ENCODE measurements at regions not wholly inside any gene's neighbourhood (a gene's known extent, or its start where the extent isn't known, plus 50 kb on each side); places are given as distances from the start of the nearest gene placed in this dataset.
A peak's percentile ranks its signal among the peaks of the same experiment; 100 is the strongest.

DNA sequence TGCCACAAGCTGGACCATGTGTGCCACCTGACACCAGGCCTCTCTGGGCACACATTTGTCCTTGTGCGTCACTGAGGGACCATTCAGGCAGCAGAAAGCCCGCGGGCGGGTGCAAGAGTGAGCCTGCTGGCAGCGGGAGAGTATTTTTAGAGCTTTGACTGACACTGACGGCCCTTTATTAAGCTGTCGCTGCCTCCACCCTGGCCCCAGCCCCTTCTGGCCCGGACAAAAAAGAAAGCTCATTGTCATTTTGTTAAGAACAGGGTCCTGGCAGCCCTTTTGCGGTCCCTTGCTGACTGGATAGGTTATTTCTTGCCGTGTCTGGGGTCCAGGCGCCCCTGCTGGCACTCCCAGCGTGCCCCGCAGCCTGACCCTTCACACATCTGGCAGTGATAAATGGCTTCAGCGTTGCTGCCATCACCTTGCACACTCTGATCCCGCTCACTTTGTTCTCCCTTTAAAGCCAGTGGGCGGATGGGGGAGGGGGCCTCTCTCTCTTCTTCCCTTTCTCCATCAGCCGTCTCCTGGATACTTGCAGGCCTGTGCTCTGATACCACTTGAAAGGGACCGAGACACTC, 78.4 kb upstream of the NKD1 start:
- Histone ChIP-seq H3K36me3 (ENCODE audit: control insufficient read depth in 2 of 2, insufficient read depth in 2 of 2, low read length in 2 of 2) (no peaks in the 10 kb centered on the region), H3K27ac (ENCODE audit: low read length) (no peak overlapping the region), H3K27me3 (ENCODE audit: control insufficient read depth in 1 of 2, insufficient read depth in 2 of 2, low read length in 2 of 2) (peaks cover 0 to 3% of the 10 kb centered on the region in 2 donors), H3K9me3 (ENCODE audit: control insufficient read depth in 2 of 2, low read length in 2 of 2) (peaks cover 0 to 2% of the 10 kb centered on the region in 2 donors), H3K4me1 (ENCODE audit: control insufficient read depth, insufficient read depth, low read length) (peaks cover 11% of the 10 kb centered on the region), H3K9ac (ENCODE audit: low read length in 2 of 2) (no peak overlapping the region), H3K4me3 (ENCODE audit: low read length in 2 of 2) (no peak overlapping the region)

DNA sequence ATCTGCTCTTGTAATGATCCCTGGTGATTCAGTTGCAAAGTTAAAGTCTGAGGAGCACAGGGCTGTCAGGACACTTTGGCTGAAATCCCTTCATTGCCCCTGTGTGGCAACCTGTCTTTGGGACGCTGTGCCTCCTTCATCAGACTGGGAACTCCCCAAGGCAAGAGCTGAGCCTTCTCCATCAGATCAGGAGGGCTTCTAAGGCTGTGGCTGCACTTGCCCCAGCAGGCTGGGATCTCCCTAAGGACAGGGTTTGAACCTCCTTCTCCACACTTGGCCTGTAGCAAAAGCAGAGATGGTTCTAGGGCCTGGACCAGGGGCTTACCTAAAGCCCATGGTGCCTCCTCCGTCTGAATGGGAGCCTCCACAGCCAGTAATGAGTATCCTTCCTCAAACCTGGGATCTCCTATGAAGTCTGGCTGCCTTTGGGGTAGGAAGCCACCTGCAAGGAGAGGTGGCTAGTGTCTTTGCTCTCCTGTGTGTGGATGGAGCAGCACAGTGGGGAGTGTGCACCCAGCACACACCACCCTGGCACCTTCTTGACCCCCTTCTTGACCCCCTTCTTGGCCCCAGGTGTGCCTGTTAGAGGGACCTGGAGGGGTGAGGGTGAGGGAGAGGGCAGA, 79.0 kb upstream of the NKD1 start:
- Histone ChIP-seq H3K27ac (ENCODE audit: low read length) (no peak overlapping the region), H3K36me3 (ENCODE audit: control insufficient read depth in 2 of 2, insufficient read depth in 2 of 2, low read length in 2 of 2) (no peaks in the 10 kb centered on the region), H3K9me3 (ENCODE audit: control insufficient read depth in 2 of 2, low read length in 2 of 2) (peaks cover 0 to 2% of the 10 kb centered on the region in 2 donors), H3K4me1 (ENCODE audit: control insufficient read depth, insufficient read depth, low read length) (peaks cover 11% of the 10 kb centered on the region), H3K9ac (ENCODE audit: low read length in 2 of 2) (no peak overlapping the region), H3K4me3 (ENCODE audit: low read length in 2 of 2) (no peak overlapping the region), H3K27me3 (ENCODE audit: control insufficient read depth in 1 of 2, insufficient read depth in 2 of 2, low read length in 2 of 2) (peaks cover 0 to 3% of the 10 kb centered on the region in 2 donors)

- Histone ChIP-seq H3K4me3 (ENCODE audit: low read length in 2 of 2) (peak overlapping the region in 1 of 2 donors; percentile 26), H3K9ac (ENCODE audit: low read length in 2 of 2) (no peak overlapping the region)
Measured at GRCh38 chr16:50468749-50469078, 79.5 kb upstream of the NKD1 start.

DNA sequence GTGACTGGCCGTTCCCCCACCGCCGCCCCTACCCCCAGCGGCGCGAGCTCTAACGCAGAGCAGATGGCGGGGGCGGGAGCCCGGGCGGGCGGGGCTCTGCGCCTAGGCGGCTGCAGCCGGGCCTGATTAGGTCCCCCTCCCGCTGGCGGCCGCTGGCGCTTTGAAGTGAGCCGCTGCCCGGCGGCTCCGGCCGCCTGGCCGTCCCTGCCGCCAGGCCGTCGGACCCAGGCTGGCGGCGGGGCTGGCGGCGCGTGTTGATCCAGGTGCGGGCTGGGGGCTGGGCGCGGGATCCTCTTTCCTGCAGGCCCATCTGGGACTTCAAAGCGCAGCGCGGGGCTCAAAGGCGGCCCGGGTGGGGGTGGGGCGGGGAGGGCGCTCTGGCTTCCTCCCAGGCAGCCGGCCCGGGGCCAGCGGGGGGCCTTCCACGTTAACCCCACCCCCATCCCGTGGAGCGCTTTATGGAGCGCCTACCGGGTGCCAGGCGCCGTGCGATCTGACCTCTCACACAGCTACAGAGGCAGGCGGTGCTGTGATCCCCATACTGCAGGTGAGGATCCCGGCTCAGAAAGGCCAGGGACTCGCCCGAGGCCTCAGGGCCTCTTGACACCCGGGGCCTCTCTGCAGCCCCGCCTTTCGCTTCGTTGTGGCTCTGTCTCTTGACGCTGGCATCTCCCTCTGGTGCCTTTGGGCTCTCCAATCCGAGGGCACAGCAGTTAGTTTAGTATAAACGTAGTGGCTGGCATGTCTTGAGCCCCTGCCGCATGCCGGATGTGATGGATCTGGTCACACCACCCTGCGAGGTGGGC, 80.0 kb upstream of the NKD1 start:
- peaks cover 11% of the 10 kb centered on the region for H3K4me1 ChIP-seq (ENCODE audit: control insufficient read depth, insufficient read depth, low read length)
- H3K4me3 ChIP-seq (ENCODE audit: low read length in 2 of 2): peak overlapping the region; percentile 26 to 67
- peaks cover 0 to 2% of the 10 kb centered on the region in 2 donors for H3K9me3 ChIP-seq (ENCODE audit: control insufficient read depth in 2 of 2, low read length in 2 of 2)
- peak overlapping the region in 1 of 2 donors; percentile 51 for H3K9ac ChIP-seq (ENCODE audit: low read length in 2 of 2)
- H3K27ac ChIP-seq (ENCODE audit: low read length): no peak overlapping the region
- H3K36me3 ChIP-seq (ENCODE audit: control insufficient read depth in 2 of 2, insufficient read depth in 2 of 2, low read length in 2 of 2): no peaks in the 10 kb centered on the region
- peaks cover 0 to 3% of the 10 kb centered on the region in 2 donors for H3K27me3 ChIP-seq (ENCODE audit: control insufficient read depth in 1 of 2, insufficient read depth in 2 of 2, low read length in 2 of 2)

More at GRCh38 chr16:50468749-50469078, 79.5 kb upstream of the NKD1 start:
- Histone ChIP-seq H3K36me3 (ENCODE audit: control insufficient read depth in 2 of 2, insufficient read depth in 2 of 2, low read length in 2 of 2) (no peaks in the 10 kb centered on the region), H3K9me3 (ENCODE audit: control insufficient read depth in 2 of 2, low read length in 2 of 2) (peaks cover 0 to 2% of the 10 kb centered on the region in 2 donors), H3K4me1 (ENCODE audit: control insufficient read depth, insufficient read depth, low read length) (peaks cover 11% of the 10 kb centered on the region), H3K27ac (ENCODE audit: low read length) (no peak overlapping the region), H3K27me3 (ENCODE audit: control insufficient read depth in 1 of 2, insufficient read depth in 2 of 2, low read length in 2 of 2) (peaks cover 0 to 3% of the 10 kb centered on the region in 2 donors)

DNA sequence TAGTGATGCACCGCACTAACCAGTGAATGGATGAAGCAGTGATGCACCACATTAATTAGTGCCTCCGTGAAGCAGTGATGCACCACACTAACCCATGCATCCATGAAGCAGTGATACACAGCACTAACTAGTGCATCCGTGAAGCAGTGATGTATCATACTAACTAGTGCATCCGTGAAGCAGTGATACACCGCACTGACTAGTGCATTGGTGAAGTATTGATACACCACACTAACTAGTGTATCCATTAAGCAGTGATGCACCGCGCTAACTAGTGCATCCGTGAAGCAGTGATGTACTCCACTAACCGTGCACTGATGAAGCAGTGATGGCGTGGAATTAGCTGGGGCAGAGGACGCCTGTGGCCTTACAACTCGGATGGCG, 80.6 kb upstream of the NKD1 start:
- H3K4me1 ChIP-seq (ENCODE audit: control insufficient read depth, insufficient read depth, low read length): peaks cover 11% of the 10 kb centered on the region
- H3K4me3 ChIP-seq (ENCODE audit: low read length in 2 of 2): peak overlapping the region; percentile 5 to 67
- H3K27ac ChIP-seq (ENCODE audit: low read length): no peak overlapping the region
- H3K27me3 ChIP-seq (ENCODE audit: control insufficient read depth in 1 of 2, insufficient read depth in 2 of 2, low read length in 2 of 2): peaks cover 0 to 3% of the 10 kb centered on the region in 2 donors
- H3K9me3 ChIP-seq (ENCODE audit: control insufficient read depth in 2 of 2, low read length in 2 of 2): peaks cover 0 to 2% of the 10 kb centered on the region in 2 donors
- no peaks in the 10 kb centered on the region for H3K36me3 ChIP-seq (ENCODE audit: control insufficient read depth in 2 of 2, insufficient read depth in 2 of 2, low read length in 2 of 2)
- no peak overlapping the region for H3K9ac ChIP-seq (ENCODE audit: low read length in 2 of 2)

GRCh38 chr16:50466170-50466569, 82.0 kb upstream of the NKD1 start:
- H3K9ac ChIP-seq (ENCODE audit: low read length in 2 of 2): no peak overlapping the region
- H3K9me3 ChIP-seq (ENCODE audit: control insufficient read depth in 2 of 2, low read length in 2 of 2): peaks cover 0 to 2% of the 10 kb centered on the region in 2 donors
- H3K27me3 ChIP-seq (ENCODE audit: control insufficient read depth in 1 of 2, insufficient read depth in 2 of 2, low read length in 2 of 2): peaks cover 0 to 3% of the 10 kb centered on the region in 2 donors
- no peak overlapping the region for H3K4me3 ChIP-seq (ENCODE audit: low read length in 2 of 2)
- H3K4me1 ChIP-seq (ENCODE audit: control insufficient read depth, insufficient read depth, low read length): peaks cover 11% of the 10 kb centered on the region
- no peaks in the 10 kb centered on the region for H3K36me3 ChIP-seq (ENCODE audit: control insufficient read depth in 2 of 2, insufficient read depth in 2 of 2, low read length in 2 of 2)
- H3K27ac ChIP-seq (ENCODE audit: low read length): no peak overlapping the region

GRCh38 chr16:50464325-50465290, 83.6 kb upstream of the NKD1 start:
- H3K4me1 ChIP-seq (ENCODE audit: control insufficient read depth, insufficient read depth, low read length): peaks cover 11% of the 10 kb centered on the region
- H3K9me3 ChIP-seq (ENCODE audit: control insufficient read depth in 2 of 2, low read length in 2 of 2): no peaks in the 10 kb centered on the region
- H3K9ac ChIP-seq (ENCODE audit: low read length in 2 of 2): no peak overlapping the region
- no peak overlapping the region for H3K27ac ChIP-seq (ENCODE audit: low read length)
- no peak overlapping the region for H3K4me3 ChIP-seq (ENCODE audit: low read length in 2 of 2)
- H3K27me3 ChIP-seq (ENCODE audit: control insufficient read depth in 1 of 2, insufficient read depth in 2 of 2, low read length in 2 of 2): peaks cover 0 to 3% of the 10 kb centered on the region in 2 donors
- H3K36me3 ChIP-seq (ENCODE audit: control insufficient read depth in 2 of 2, insufficient read depth in 2 of 2, low read length in 2 of 2): no peaks in the 10 kb centered on the region

GRCh38 chr16:50463581-50464324, 84.4 kb upstream of the NKD1 start:
- Histone ChIP-seq H3K27ac (ENCODE audit: low read length) (no peak overlapping the region), H3K9ac (ENCODE audit: low read length in 2 of 2) (no peak overlapping the region), H3K9me3 (ENCODE audit: control insufficient read depth in 2 of 2, low read length in 2 of 2) (no peaks in the 10 kb centered on the region), H3K36me3 (ENCODE audit: control insufficient read depth in 2 of 2, insufficient read depth in 2 of 2, low read length in 2 of 2) (no peaks in the 10 kb centered on the region), H3K4me1 (ENCODE audit: control insufficient read depth, insufficient read depth, low read length) (peaks cover 11% of the 10 kb centered on the region), H3K4me3 (ENCODE audit: low read length in 2 of 2) (no peak overlapping the region), H3K27me3 (ENCODE audit: control insufficient read depth in 1 of 2, insufficient read depth in 2 of 2, low read length in 2 of 2) (peaks cover 0 to 3% of the 10 kb centered on the region in 2 donors)

DNA sequence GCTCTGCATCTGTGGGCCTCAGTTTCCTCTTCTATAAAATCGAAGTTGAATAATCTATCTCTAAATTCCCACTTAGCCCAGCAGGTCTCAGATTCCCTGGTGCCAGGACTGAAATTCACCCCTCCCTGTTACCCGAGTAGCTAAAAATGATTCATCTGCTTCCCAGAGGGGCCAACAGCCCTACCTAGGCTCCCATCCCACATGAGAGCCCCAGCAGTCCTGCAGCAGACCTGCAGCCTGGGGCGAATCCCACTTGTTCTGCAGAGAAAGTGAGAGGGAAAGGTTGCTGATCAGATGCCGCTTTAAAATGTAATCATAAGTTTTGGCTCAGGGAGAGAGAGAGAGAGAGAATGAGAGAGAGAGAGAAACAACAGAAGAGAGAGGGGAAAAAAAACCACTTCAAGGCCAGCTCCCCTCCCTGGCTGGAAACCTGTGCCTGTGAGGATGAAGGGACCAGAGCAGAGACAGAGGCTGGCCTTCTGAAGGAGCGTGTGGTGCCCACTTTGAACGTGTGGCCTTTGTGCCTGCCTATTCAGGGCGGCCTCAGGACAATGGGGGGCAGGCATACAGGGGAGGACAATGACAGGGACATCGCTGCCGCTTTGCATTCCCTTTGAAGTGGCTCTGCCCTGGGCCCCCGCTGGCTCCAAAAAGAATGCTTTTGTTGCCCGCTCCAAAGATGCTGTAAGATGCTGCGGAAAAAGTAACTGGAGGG, 85.2 kb upstream of the NKD1 start:
- Histone ChIP-seq H3K9ac (ENCODE audit: low read length in 2 of 2) (no peak overlapping the region), H3K27ac (ENCODE audit: low read length) (no peak overlapping the region), H3K9me3 (ENCODE audit: control insufficient read depth in 2 of 2, low read length in 2 of 2) (no peaks in the 10 kb centered on the region), H3K4me1 (ENCODE audit: control insufficient read depth, insufficient read depth, low read length) (peaks cover 5% of the 10 kb centered on the region), H3K4me3 (ENCODE audit: low read length in 2 of 2) (no peak overlapping the region), H3K36me3 (ENCODE audit: control insufficient read depth in 2 of 2, insufficient read depth in 2 of 2, low read length in 2 of 2) (no peaks in the 10 kb centered on the region), H3K27me3 (ENCODE audit: control insufficient read depth in 1 of 2, insufficient read depth in 2 of 2, low read length in 2 of 2) (peaks cover 0 to 3% of the 10 kb centered on the region in 2 donors)
